Right lobe of liver (tissue), 4 donors: ENCODE measurements at regions not wholly inside any gene's neighbourhood (a gene's known extent, or its start where the extent isn't known, plus 50 kb on each side); places are given as distances from the start of the nearest gene placed in this dataset.
"Not testable (repeated sequence)": the region's sequence is repeated elsewhere in the genome, so short reads cannot be mapped to it uniquely, and the experiment has no call there.

Experiments
- CTCF ChIP-seq, 4 donors: fragments of 200-600 bp in 3 of 4; fragments of 450-650 bp in 1 of 4; IDR thresholded peaks; one replicate each; pipeline versions ENCODE4 v1.5.1 to v1.8.0; 2016 to 2022; ENCODE audit warnings: antibody characterized with exemption in 4 of 4, mild to moderate bottlenecking in 2 of 4
- POLR2A ChIP-seq: fragments of 450-650 bp; IDR thresholded peaks from one replicate; pipeline ENCODE4 v1.6.1; 2017; ENCODE audit warnings: antibody characterized with exemption, mild to moderate bottlenecking
- donor health status: DM: no; HTN: no; CAD: no.
- donor health status: DM: no; HTN: no; CAD: no.
- donor health status: DM: no; HTN: yes; CAD: no.

- TF ChIP-seq POLR2A; CTCF (IDR thresholded peaks at IDR 0.05): not testable (repeated sequence)
These were observed 279.7 kb upstream of the CHRM3 start for GRCh38 chr1:239106689-239107088.
